Erythroblast (primary cell): ENCODE measurements at regions not wholly inside any gene's neighbourhood (a gene's known extent, or its start where the extent isn't known, plus 50 kb on each side); places are given as distances from the start of the nearest gene placed in this dataset.

Experiments used
- GATA1 ChIP-seq: IDR thresholded peaks from 2 replicates; pipeline ENCODE4 v1.6.1; 2011; ENCODE audit warnings: low read depth, mild to moderate bottlenecking, control low read depth, low read length, moderate library complexity
- POLR2A ChIP-seq: IDR thresholded peaks from 2 replicates; pipeline ENCODE4 v1.6.1; 2011; ENCODE audit warnings: mild to moderate bottlenecking, low read length

DNA sequence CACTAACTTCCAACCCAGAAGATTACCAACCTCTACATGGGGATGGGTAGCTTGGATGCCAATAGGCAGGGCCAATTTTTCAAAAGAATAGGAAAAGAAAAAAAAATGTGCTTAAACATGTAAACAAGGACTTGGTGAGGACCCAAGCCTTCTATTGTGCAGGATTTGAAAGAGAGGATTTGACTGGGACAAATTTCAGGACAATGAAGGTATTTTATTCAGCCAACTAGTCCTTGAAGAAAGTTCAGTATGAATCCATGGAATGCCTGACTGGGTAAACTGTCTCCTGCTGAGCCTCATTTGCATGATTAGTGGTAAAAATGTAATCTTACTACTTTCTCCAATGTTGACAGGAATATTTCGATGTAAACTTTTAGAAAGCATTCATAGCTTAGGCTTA is 192.5 kb upstream of the RORB start:
- TF ChIP-seq POLR2A = no peak
- no peak for TF ChIP-seq GATA1
